ENCODE measurements at regions not wholly inside any gene's neighbourhood (a gene's known extent, or its start where the extent isn't known, plus 50 kb on each side); places are given as distances from the start of the nearest gene placed in this dataset.

- Histone ChIP-seq H3K9me3 (ENCODE audit: control insufficient read depth, insufficient read depth, low read length) (no peaks in the 10 kb centered on the region), H3K4me1 (ENCODE audit: control insufficient read depth, insufficient read depth, low read length) (peaks cover 4% of the 10 kb centered on the region), H3K27me3 (ENCODE audit: control insufficient read depth, insufficient read depth, low read length) (no peaks in the 10 kb centered on the region), H3K27ac (ENCODE audit: low read length) (no peak overlapping the region), H3K36me3 (ENCODE audit: control insufficient read depth, insufficient read depth, low read length) (no peaks in the 10 kb centered on the region), H3K4me3 (ENCODE audit: low read length) (no peak overlapping the region)
- DNase-seq: no peak
- Mint-ChIP-seq H3K9me3 (no peaks in the 10 kb centered on the region), H3K4me1 (no peaks in the 10 kb centered on the region), H3K27ac (no peak overlapping the region), H3K36me3 (no peaks in the 10 kb centered on the region), H3K4me3 (no peak overlapping the region), H3K27me3 (ENCODE audit: low read depth in 2 of 2) (peaks cover 8 to 9% of the 10 kb centered on the region in 2 donors)
- no peak for ATAC-seq
- TF ChIP-seq CTCF (IDR thresholded peaks at IDR 0.05): no peak
- WGBS (ENCODE audit: insufficient coverage): 98% methylated on average over 8 of the region's 9 CpGs
- intact Hi-C loops (cut with micrococcal nuclease): no loop called here
Observed at GRCh38 chrX:39985071-39985470, 112.7 kb downstream of the BCOR start.

- no peak for DNase-seq
- Mint-ChIP-seq H3K36me3 (no peaks in the 10 kb centered on the region), H3K4me1 (no peaks in the 10 kb centered on the region), H3K27ac (no peak overlapping the region), H3K27me3 (ENCODE audit: low read depth in 2 of 2) (peaks cover 9 to 11% of the 10 kb centered on the region in 2 donors), H3K4me3 (no peak overlapping the region), H3K9me3 (no peaks in the 10 kb centered on the region)
- Histone ChIP-seq H3K4me3 (ENCODE audit: low read length) (no peak overlapping the region), H3K36me3 (ENCODE audit: control insufficient read depth, insufficient read depth, low read length) (no peaks in the 10 kb centered on the region), H3K27me3 (ENCODE audit: control insufficient read depth, insufficient read depth, low read length) (no peaks in the 10 kb centered on the region), H3K4me1 (ENCODE audit: control insufficient read depth, insufficient read depth, low read length) (peaks cover 4% of the 10 kb centered on the region), H3K27ac (ENCODE audit: low read length) (no peak overlapping the region), H3K9me3 (ENCODE audit: control insufficient read depth, insufficient read depth, low read length) (no peaks in the 10 kb centered on the region)
- 52% methylated on average over 3 of the region's 4 CpGs for WGBS (ENCODE audit: insufficient coverage)
- ATAC-seq: no peak
- intact Hi-C loops (cut with micrococcal nuclease): no loop called here
- TF ChIP-seq CTCF (IDR thresholded peaks at IDR 0.05): no peak
Observed at GRCh38 chrX:39985551-39985950, 112.2 kb downstream of the BCOR start.

DNA sequence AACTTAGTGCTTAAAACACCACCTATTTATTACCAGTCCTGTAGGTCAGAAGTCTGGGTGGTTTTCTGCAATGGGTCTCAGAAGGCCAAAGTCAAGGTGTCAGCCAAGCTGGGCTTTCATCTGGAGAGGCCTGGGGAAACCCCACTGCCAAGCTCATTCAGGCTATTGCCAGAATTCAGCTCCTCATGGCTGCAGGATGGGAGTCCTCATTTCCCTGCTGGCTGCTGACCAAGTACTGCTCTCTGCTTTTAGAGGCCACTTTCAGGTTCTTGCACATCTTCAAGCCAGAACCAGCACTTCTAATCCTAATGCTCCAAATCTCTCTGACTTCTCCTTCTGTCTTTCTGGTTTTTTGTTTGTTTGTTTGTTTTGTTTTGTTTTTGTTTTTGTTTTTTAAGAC, 109.3 kb downstream of the BCOR start:
- Mint-ChIP-seq H3K4me1 (no peaks in the 10 kb centered on the region), H3K9me3 (no peaks in the 10 kb centered on the region), H3K27ac (no peak overlapping the region), H3K36me3 (no peaks in the 10 kb centered on the region), H3K4me3 (no peak overlapping the region), H3K27me3 (ENCODE audit: low read depth in 2 of 2) (peaks cover 9 to 18% of the 10 kb centered on the region in 2 donors)
- Histone ChIP-seq H3K4me1 (ENCODE audit: control insufficient read depth, insufficient read depth, low read length) (peaks cover 4% of the 10 kb centered on the region), H3K27me3 (ENCODE audit: control insufficient read depth, insufficient read depth, low read length) (no peaks in the 10 kb centered on the region), H3K27ac (ENCODE audit: low read length) (no peak overlapping the region), H3K36me3 (ENCODE audit: control insufficient read depth, insufficient read depth, low read length) (no peaks in the 10 kb centered on the region), H3K9me3 (ENCODE audit: control insufficient read depth, insufficient read depth, low read length) (no peaks in the 10 kb centered on the region), H3K4me3 (ENCODE audit: low read length) (no peak overlapping the region)
- DNase-seq (no peak), ATAC-seq (no peak)
- no peak for TF ChIP-seq CTCF (IDR thresholded peaks at IDR 0.05)
- intact Hi-C loops (cut with micrococcal nuclease): no loop called here

GRCh38 chrX:39990388-39990787, 107.4 kb downstream of the BCOR start:
- ATAC-seq: no peak
- H3K4me3 Mint-ChIP-seq: no peak overlapping the region
- H3K27me3 Mint-ChIP-seq (ENCODE audit: low read depth in 2 of 2): peaks cover 9 to 21% of the 10 kb centered on the region in 2 donors
- H3K4me3 ChIP-seq (ENCODE audit: low read length): no peak overlapping the region
- no peak for TF ChIP-seq CTCF (IDR thresholded peaks at IDR 0.05)
- no peaks in the 10 kb centered on the region for H3K4me1 Mint-ChIP-seq
- H3K9me3 Mint-ChIP-seq: no peaks in the 10 kb centered on the region
- no peak overlapping the region for H3K27ac Mint-ChIP-seq
- no peaks in the 10 kb centered on the region for H3K36me3 ChIP-seq (ENCODE audit: control insufficient read depth, insufficient read depth, low read length)
- 6% methylated on average over 2 of the region's 2 CpGs for WGBS (ENCODE audit: insufficient coverage)
- no peaks in the 10 kb centered on the region for H3K4me1 ChIP-seq (ENCODE audit: control insufficient read depth, insufficient read depth, low read length)
- DNase-seq: no peak
- intact Hi-C loops (cut with micrococcal nuclease): no loop called here
- H3K27me3 ChIP-seq (ENCODE audit: control insufficient read depth, insufficient read depth, low read length): no peaks in the 10 kb centered on the region
- H3K27ac ChIP-seq (ENCODE audit: low read length): no peak overlapping the region
- no peaks in the 10 kb centered on the region for H3K36me3 Mint-ChIP-seq
- no peaks in the 10 kb centered on the region for H3K9me3 ChIP-seq (ENCODE audit: control insufficient read depth, insufficient read depth, low read length)

All from natural killer cell (primary cell).